Common myeloid progenitor, CD34-positive (primary cell): ENCODE measurements at regions not wholly inside any gene's neighbourhood (a gene's known extent, or its start where the extent isn't known, plus 50 kb on each side); places are given as distances from the start of the nearest gene placed in this dataset.

ENCODE experiments used
- CTCF ChIA-PET: fragments of 350-600 bp; sonication (Branson Sonifier 250); formaldehyde crosslinking; loops from one replicate; lab custom pipeline; 2021; ENCODE audit warnings: antibody characterized with exemption; lab: Charles Lee
- POLR2A ChIA-PET: fragments of 350-600 bp; sonication (Branson Sonifier 250); formaldehyde crosslinking; loops from one replicate; lab custom pipeline; 2021; ENCODE audit warnings: antibody characterized with exemption; lab: Charles Lee
- DNase-seq, 3 donors: peaks; one replicate each; pipeline versions ENCODE4 v3.0.0 to v3.0.0-alpha.2; 2013
- H3K27ac ChIP-seq, 2 experiments: 1 replicate in 1 of 2; 2 replicates in 1 of 2; pipeline ENCODE4 v1.7.0; 2013; ENCODE audit warnings: inconsistent platforms in 2 of 2, low read length in 2 of 2, mild to moderate bottlenecking in 2 of 2, low read depth in 1 of 2, moderate library complexity in 1 of 2; ENCODE audit not compliant: severe bottlenecking in 2 of 2, insufficient read depth in 1 of 2, poor library complexity in 1 of 2
- H3K27me3 ChIP-seq, 5 experiments: replicated peaks in 2 of 5; 1 replicate in 3 of 5; 2 replicates in 2 of 5; pipeline versions ENCODE4 v1.6.1 to v1.7.0; 2013; ENCODE audit warnings: low read length in 4 of 5, mild to moderate bottlenecking in 2 of 5, moderate library complexity in 2 of 5, inconsistent platforms in 1 of 5; ENCODE audit not compliant: insufficient read depth in 5 of 5, control insufficient read depth in 4 of 5
- H3K36me3 ChIP-seq, 4 experiments: 1 replicate in 2 of 4; 2 replicates in 2 of 4; pipeline versions ENCODE4 v1.6.1 to v1.7.0; 2013; ENCODE audit warnings: low read length in 3 of 4, control low read depth in 1 of 4, mild to moderate bottlenecking in 1 of 4; ENCODE audit not compliant: control insufficient read depth in 4 of 4, insufficient read depth in 4 of 4
- H3K4me1 ChIP-seq, 4 experiments: 1 replicate in 3 of 4; 2 replicates in 1 of 4; pipeline versions ENCODE4 v1.6.1 to v1.7.1; 2013; ENCODE audit warnings: low read length in 3 of 4, mild to moderate bottlenecking in 3 of 4, control low read depth in 1 of 4, inconsistent platforms in 1 of 4, moderate library complexity in 1 of 4; ENCODE audit not compliant: control insufficient read depth in 4 of 4, insufficient read depth in 4 of 4; ENCODE audit errors: control extremely low read depth in 1 of 4
- H3K4me3 ChIP-seq, 7 experiments: 1 replicate in 4 of 7; 2 replicates in 3 of 7; pipeline versions ENCODE4 v1.5.1 to v1.7.0; 2013; ENCODE audit warnings: mild to moderate bottlenecking in 7 of 7, low read length in 6 of 7, moderate library complexity in 6 of 7, inconsistent platforms in 2 of 7, low read depth in 2 of 7, control low read depth in 1 of 7; ENCODE audit not compliant: insufficient read depth in 4 of 7, control insufficient read depth in 1 of 7; ENCODE audit errors: extremely low read depth in 1 of 7
- H3K9me3 ChIP-seq, 5 experiments: 1 replicate in 4 of 5; 2 replicates in 1 of 5; pipeline versions ENCODE4 v1.6.1 to v1.7.1; 2013; ENCODE audit warnings: low read length in 4 of 5, mild to moderate bottlenecking in 2 of 5, inconsistent platforms in 1 of 5, low read depth in 1 of 5, moderate library complexity in 1 of 5; ENCODE audit not compliant: control insufficient read depth in 4 of 5, insufficient read depth in 2 of 5; ENCODE audit errors: control extremely low read depth in 1 of 5
- WGBS: methylation state at CpG from one replicate; pipeline ENCODE4 v1.1.5; 2013; ENCODE audit not compliant: insufficient coverage; 5-methylcytosine and 5-hydroxymethylcytosine counted together

DNA sequence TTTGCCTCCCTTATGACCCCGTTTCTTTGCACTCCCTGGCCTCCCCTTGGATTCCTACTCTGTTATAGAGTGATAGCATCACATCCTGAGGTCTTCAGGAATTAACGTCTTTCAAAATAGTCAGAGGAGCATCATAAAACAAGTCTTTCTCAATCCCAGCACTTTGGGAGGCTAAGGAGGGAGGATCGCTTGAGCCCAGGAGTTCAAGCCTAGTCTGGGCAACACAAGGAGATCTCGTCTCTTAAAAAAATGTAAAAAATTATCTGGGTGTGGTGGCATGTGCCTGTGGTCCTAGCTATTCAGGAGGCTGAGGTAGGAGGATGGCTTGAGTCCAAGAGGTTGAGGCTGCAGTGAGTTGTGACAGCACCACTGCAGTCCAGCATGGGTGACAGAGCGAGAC lies 68.7 kb upstream of the AMPD3 start:
- no peak overlapping the region for H3K4me3 ChIP-seq
- CTCF ChIA-PET = no interaction called here
- H3K27me3 ChIP-seq = no peaks in the 10 kb centered on the region
- no peaks in the 10 kb centered on the region for H3K4me1 ChIP-seq
- H3K9me3 ChIP-seq = no peaks in the 10 kb centered on the region
- no peaks in the 10 kb centered on the region for H3K36me3 ChIP-seq
- no peak overlapping the region for H3K27ac ChIP-seq
- WGBS = 67% methylated on average over 3 of the region's 5 CpGs
- POLR2A ChIA-PET = no interaction called here
- DNase-seq = no peak

DNA sequence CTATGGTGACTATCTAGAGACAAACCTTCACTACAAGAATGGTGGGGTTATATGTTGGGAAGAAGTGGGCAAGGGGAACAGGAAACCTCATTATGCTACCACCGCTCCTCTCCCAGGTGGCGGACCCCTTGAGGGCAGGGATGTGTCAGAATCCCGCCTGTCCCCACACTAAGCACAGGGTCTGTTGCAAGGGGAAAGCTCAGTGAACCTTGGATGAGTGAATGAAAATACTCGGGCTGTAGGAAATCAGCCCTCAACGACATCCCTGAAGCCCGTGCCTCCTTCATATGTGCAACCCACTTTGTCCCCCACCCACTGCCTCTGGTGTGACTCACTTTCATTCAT lies 68.2 kb upstream of the AMPD3 start:
- H3K27me3 ChIP-seq = no peaks in the 10 kb centered on the region
- CTCF ChIA-PET = interaction anchor here (1.1 kb wide), 1 partner anchor 28 kb away, joined by 3 read pairs; no protein-coding TSS in a partner anchor
- 100% methylated on average over 3 of the region's 6 CpGs for WGBS
- H3K4me1 ChIP-seq = no peaks in the 10 kb centered on the region
- POLR2A ChIA-PET = no interaction called here
- no peak overlapping the region for H3K4me3 ChIP-seq
- DNase-seq = no peak
- no peaks in the 10 kb centered on the region for H3K9me3 ChIP-seq
- H3K27ac ChIP-seq = no peak overlapping the region
- no peaks in the 10 kb centered on the region for H3K36me3 ChIP-seq

DNA sequence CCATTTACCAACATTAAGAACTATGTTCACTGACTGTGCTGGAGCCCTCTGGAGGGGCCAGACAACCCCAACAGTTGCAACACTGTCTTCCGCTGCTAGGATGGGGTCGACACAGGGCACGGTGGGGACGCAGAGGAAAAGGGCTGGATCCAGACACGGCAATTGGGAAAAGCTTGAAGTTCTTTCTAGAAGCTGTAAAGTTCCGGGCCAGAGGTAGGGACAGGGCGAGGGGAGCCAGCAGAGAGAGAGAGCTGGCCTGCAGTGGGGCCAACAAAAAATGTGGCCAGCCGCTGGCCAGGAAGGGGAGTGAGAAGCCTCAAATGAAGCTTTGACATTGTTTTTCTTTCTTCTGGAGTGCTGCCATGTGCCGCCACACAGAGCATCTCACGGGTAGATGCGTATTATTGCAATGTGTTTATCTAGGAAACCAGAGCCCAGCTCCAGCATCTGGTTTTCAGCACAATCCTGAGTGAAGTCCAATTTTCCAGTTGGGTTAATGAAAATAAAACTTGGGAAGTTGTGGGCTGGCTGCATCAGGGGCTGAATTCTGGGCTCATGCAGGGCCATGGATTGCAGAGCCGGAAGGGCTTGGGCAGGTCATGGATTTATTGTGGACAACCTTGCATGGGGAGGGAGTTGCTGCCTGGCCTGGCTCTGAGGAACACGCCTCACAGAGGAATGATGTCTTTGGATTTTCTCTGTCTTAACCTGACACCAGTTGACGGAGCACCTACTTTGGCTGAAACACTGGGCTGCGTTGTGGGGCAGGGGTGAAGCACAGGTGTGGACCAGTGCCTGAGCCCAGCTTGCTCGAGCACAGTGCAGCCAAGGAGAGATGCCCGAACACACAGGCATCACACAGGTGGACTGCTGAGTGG lies 67.6 kb upstream of the AMPD3 start:
- CTCF ChIA-PET = interaction anchor here (1.1 to 1.7 kb wide), 3 partner anchors 8 to 28 kb away, joined by 3 to 4 read pairs (median 3); no protein-coding TSS in a partner anchor
- WGBS = 94% methylated on average over 13 of the region's 17 CpGs
- DNase-seq = no peak

DNA sequence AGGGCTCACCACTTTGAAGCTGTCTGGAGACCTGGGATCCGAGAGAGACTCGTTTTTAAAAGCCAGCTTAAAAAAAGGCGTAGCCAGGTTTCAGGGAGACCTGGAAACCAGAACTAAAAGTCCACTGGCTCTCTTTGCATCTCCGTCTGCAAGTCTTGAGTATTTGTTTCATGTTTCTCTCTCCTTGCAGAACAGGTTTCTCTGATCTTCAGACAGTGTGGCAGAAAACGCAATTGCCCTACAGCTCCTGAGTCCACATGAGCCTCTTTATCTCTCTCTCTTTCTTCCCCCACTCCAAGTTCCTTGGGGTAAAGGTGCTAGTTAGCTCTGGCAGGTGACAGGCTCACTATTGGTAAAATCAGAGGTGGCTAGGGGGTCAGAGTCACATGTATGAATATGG lies 67.0 kb upstream of the AMPD3 start:
- 95% methylated on average over 4 of the region's 5 CpGs for WGBS
- CTCF ChIA-PET = interaction anchor here (1.2 to 1.7 kb wide), 2 partner anchors 9 to 21 kb away, joined by 3 to 4 read pairs; no protein-coding TSS in a partner anchor
- Histone ChIP-seq H3K4me1 (peaks cover 0 to under 1% (median 0%) of the 10 kb centered on the region in 4 experiments), H3K9me3 (no peaks in the 10 kb centered on the region), H3K4me3 (no peak overlapping the region), H3K27me3 (no peaks in the 10 kb centered on the region), H3K27ac (no peak overlapping the region), H3K36me3 (no peaks in the 10 kb centered on the region)
- no peak for DNase-seq
- POLR2A ChIA-PET = no interaction called here

More for the DNA sequence above, 67.6 kb upstream of the AMPD3 start:
- Histone ChIP-seq H3K4me1 (no peaks in the 10 kb centered on the region), H3K4me3 (no peak overlapping the region), H3K9me3 (no peaks in the 10 kb centered on the region), H3K27ac (no peak overlapping the region), H3K27me3 (no peaks in the 10 kb centered on the region), H3K36me3 (no peaks in the 10 kb centered on the region)
- POLR2A ChIA-PET = no interaction called here

- no peak overlapping the region for H3K4me3 ChIP-seq
Measured at GRCh38 chr11:10388574-10388973, 66.5 kb upstream of the AMPD3 start.

DNA sequence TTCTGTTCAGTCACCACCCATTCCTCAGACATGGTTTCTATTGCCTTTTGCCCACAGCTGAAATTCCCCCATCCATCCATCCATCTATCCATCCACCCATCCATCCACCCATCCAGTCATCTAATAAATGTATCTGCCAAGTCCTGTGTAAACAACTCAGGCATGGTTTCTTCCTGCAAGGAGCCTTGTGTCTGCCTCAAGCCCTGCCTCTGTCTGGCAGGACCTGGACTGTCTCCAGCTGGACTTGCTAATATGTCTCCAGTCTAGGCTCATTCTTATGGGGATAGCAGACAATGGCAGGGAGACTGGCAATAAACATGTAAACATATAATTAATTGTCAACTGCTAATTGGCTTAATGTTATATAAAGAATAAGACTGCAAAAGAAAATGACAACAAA lies 64.7 kb upstream of the AMPD3 start:
- no peak for DNase-seq
- ChIA-PET POLR2A (no interaction called here), CTCF (interaction anchor here (1.2 kb wide), 1 partner anchor 13 kb away, joined by 3 read pairs; no protein-coding TSS in a partner anchor)
- Histone ChIP-seq H3K4me3 (no peak overlapping the region), H3K4me1 (peaks cover 0 to 5% (median under 1%) of the 10 kb centered on the region in 4 experiments), H3K27ac (no peak overlapping the region), H3K27me3 (no peaks in the 10 kb centered on the region), H3K36me3 (no peaks in the 10 kb centered on the region), H3K9me3 (no peaks in the 10 kb centered on the region)

More at GRCh38 chr11:10388574-10388973, 66.5 kb upstream of the AMPD3 start:
- no peak for DNase-seq
- no peaks in the 10 kb centered on the region for H3K36me3 ChIP-seq
- no peaks in the 10 kb centered on the region for H3K9me3 ChIP-seq
- H3K27me3 ChIP-seq = no peaks in the 10 kb centered on the region
- no peak overlapping the region for H3K27ac ChIP-seq
- peaks cover 0 to 4% (median under 1%) of the 10 kb centered on the region in 4 experiments for H3K4me1 ChIP-seq
- whole genome bisulfite sequencing = 96% methylated on average over 4 of the region's 5 CpGs
- ChIA-PET CTCF (interaction anchor here (0.7 to 1.7 kb wide), 3 partner anchors 8 to 22 kb away, joined by 3 to 4 read pairs (median 3); no protein-coding TSS in a partner anchor), POLR2A (no interaction called here)
